GM12891 (cell line): ENCODE measurements at regions not wholly inside any gene's neighbourhood (a gene's known extent, or its start where the extent isn't known, plus 50 kb on each side); places are given as distances from the start of the nearest gene placed in this dataset.
"Not testable (repeated sequence)": the region's sequence is repeated elsewhere in the genome, so short reads cannot be mapped to it uniquely, and the experiment has no call there.

Experiments used
- DNase-seq: peaks from one replicate; pipeline ENCODE4 v3.0.0; 2011; ENCODE audit warnings: low spot score; ENCODE audit not compliant: insufficient read length
- FAIRE-seq: peaks from 2 replicates; lab custom pipeline; 2011; peaks lifted over from hg19 to GRCh38; lab: Jason Lieb, UNC
- PAX5 ChIP-seq: IDR thresholded peaks from 2 replicates; pipeline ENCODE4 v1.6.1; 2011; ENCODE audit warnings: low read length, moderate library complexity, mild to moderate bottlenecking; ENCODE audit not compliant: insufficient read depth, severe bottlenecking
- POLR2A ChIP-seq: IDR thresholded peaks from 2 replicates; pipeline ENCODE4 v1.6.1; 2011; ENCODE audit warnings: low read depth, low read length, control low read depth
- POLR2AphosphoS5 ChIP-seq: IDR thresholded peaks from 2 replicates; pipeline ENCODE4 v1.6.1; 2011; ENCODE audit warnings: low read depth, low read length, control low read depth
- POU2F2 ChIP-seq: IDR thresholded peaks from 2 replicates; pipeline ENCODE4 v1.6.1; 2011; ENCODE audit warnings: low read depth, mild to moderate bottlenecking, control low read depth, low read length, moderate library complexity
- SPI1 ChIP-seq: IDR thresholded peaks from 2 replicates; pipeline ENCODE4 v1.6.1; 2011; ENCODE audit warnings: low read depth, low read length, control low read depth
- TAF1 ChIP-seq: IDR thresholded peaks from 2 replicates; pipeline ENCODE4 v1.6.1; 2011; ENCODE audit warnings: low read depth, low read length, control low read depth

DNA sequence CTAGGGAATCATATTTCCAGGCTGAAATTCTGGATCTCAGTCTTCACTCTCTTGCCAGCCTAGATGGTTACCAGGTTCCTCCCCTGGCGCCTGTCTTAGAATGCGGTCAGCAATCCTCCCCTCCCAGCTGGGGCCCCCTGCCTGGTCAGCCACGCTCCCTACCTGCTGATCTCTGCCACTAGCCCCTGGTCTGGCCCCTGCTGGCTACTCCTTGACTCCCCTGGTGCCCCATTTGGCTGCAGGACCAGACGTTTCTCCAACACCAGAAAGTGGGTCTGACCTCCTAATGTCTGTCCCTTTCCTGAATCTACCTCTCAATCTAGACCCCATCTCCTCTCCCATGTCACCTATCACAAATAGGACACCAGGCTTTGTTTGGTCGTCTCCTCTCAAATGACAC, 432.0 kb upstream of the SMIM21 start:
- no peak for DNase-seq
- no peak for FAIRE-seq
- TF ChIP-seq SPI1, result no peak
- TF ChIP-seq POU2F2, result no peak
- no peak for TF ChIP-seq POLR2AphosphoS5
- no peak for TF ChIP-seq TAF1
- no peak for TF ChIP-seq PAX5
- TF ChIP-seq POLR2A, result no peak

DNA sequence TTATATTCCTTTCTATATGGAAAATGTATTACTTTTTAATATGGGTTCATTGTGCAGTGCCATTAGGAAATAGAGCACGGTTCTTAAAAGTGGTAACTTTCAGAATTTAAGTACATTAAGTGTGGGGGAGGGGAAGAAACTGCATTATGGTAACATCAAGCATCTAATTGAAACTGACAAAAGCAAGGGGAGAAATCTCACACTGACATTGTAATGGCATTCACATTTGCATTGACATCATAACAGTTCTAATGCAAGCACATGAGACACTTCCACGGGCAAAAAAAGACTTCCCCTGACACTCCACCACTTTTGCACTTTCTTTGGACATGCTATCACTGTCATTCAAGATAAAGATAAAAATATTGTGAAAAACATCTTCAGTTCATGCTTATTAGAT, 431.3 kb upstream of the SMIM21 start:
- no peak for TF ChIP-seq POLR2A
- no peak for TF ChIP-seq SPI1
- no peak for TF ChIP-seq PAX5
- FAIRE-seq (no peak), DNase-seq (no peak)

DNA sequence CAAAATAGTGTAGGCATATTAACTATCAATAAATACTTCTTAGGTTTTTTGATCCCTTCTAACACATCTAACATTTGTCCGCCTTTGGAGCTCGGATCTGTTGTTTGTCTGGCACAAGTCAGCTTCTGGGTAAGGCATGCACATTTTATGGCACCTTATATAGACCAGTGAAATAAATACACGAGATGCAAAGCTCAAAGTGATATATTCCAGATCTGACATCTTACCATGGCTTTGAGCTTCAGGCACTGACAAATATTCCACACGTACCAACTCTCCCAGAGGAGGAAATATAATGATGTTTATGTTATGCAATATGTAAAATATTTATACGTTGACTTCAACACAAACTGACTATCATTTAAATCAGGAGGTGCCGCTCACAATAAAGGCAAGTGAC, 430.1 kb upstream of the SMIM21 start:
- DNase-seq (no peak), FAIRE-seq (no peak)
- TF ChIP-seq POU2F2 (no peak), SPI1 (no peak), TAF1 (no peak), PAX5 (no peak), POLR2AphosphoS5 (no peak), POLR2A (no peak)

DNA sequence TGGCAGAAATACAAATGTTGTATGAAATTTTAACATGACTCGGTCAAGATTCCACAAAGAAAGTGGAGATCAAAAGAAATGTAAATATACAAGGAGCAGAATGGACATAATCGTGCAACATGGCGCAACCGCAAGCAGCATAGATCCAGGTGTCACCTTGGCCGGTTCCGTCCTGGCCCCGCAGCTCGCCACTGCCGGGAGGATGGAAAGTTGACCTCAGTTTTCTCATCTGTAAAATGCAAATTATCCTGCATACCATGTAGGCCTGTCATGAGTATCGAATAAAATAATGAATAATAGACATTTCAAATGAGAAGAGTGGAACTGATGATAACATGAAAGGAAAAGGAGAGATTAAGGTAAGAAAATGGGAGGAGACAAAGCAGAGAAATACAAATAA, 427.3 kb upstream of the SMIM21 start:
- DNase-seq, result no peak
- FAIRE-seq, result no peak
- TF ChIP-seq PAX5 (no peak), POU2F2 (no peak), POLR2A (no peak), TAF1 (no peak), POLR2AphosphoS5 (no peak), SPI1 (no peak)

DNA sequence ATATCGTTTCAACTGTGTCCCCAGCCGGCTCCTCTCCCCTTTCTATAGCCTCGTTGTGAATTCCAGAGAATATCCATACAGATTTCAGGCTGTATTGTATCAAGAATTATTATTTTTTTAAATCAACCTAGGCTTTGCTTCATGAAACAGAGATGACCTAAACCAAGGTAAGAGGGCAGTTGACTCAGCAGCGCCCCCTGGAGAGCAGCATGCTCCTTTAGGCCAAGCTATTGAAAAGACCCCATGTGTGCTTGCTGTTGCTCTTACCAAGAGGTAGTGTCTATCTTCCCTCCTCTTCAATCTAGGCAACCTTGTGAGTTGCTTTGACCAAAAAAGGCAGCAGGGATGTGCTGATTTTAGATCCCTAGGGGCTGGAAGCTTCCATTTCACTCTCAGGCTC, 426.7 kb upstream of the SMIM21 start:
- no peak for DNase-seq
- FAIRE-seq, result no peak
- TF ChIP-seq SPI1, result no peak
- TF ChIP-seq PAX5, result no peak
- TF ChIP-seq POLR2A, result no peak
- TF ChIP-seq POU2F2, result no peak
- no peak for TF ChIP-seq POLR2AphosphoS5
- no peak for TF ChIP-seq TAF1

DNA sequence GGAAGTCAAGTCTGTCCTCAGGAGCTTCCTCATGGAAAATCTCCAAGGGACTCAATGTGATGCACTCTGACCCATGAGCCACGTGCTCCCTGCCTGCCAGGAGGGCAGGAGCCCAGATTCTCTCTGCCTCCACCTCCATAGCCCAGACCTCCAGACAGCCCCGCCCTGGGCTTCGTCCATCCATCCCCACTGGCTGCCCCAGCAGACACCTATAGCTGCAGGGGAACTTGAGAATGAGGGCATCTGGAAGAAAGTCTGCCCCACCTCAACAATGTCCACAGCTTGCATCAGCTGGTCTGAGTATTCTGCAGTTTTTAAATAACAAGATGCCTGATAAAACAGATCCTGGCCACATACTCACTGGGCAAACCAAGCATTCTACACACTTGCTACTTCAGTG, 418.8 kb upstream of the SMIM21 start:
- FAIRE-seq, result no peak
- TF ChIP-seq TAF1, result no peak
- TF ChIP-seq PAX5, result no peak
- no peak for TF ChIP-seq POLR2A
- TF ChIP-seq SPI1, result no peak
- TF ChIP-seq POU2F2, result no peak
- no peak for TF ChIP-seq POLR2AphosphoS5
- DNase-seq, result no peak

DNA sequence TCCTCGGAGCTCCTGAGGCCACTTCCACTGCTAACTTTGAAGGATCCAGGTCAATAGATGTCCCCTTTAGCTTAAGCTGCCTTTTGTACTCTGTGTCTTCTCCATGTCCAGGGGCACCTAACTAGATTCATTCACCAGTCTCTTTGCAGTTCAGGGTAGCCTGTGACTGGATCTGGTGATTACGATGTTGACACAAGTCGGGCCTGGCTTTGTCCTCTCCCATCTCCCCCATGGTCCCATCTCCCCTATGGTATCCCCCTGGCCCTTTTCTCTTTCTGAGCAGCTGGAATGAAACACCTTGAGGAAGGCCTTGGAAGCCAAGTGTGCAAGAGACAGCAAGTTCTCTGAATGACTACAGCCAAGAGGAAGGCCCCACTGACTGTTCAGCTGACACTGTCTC, 417.9 kb upstream of the SMIM21 start:
- no peak for FAIRE-seq

DNA sequence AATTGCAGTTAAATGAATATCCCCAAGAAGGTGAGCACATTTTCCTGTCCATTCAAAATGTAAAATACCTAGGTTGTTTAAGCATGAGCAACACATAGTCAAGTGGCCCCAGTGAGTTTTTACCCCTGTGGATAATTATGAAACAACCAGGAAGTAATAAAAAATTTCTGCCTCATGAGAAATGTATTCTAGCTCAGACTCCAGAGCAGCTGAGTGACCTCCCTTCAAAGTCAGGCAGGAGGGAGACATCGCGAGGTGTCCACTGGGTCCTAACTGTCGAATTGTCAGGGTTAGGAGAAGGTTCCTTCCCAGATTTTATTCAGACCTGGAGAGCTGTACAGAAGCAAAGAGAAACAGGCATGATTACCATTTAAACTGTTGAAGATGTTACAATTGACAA, 416.6 kb upstream of the SMIM21 start:
- FAIRE-seq, result no peak
- TF ChIP-seq POU2F2, result no peak
- TF ChIP-seq POLR2AphosphoS5, result no peak
- no peak for TF ChIP-seq TAF1
- no peak for TF ChIP-seq PAX5
- TF ChIP-seq POLR2A, result no peak
- no peak for TF ChIP-seq SPI1

More for the DNA sequence above, 417.9 kb upstream of the SMIM21 start:
- no peak for DNase-seq
- TF ChIP-seq POU2F2 (no peak), POLR2AphosphoS5 (no peak), POLR2A (no peak), PAX5 (no peak), TAF1 (no peak), SPI1 (no peak)

DNA sequence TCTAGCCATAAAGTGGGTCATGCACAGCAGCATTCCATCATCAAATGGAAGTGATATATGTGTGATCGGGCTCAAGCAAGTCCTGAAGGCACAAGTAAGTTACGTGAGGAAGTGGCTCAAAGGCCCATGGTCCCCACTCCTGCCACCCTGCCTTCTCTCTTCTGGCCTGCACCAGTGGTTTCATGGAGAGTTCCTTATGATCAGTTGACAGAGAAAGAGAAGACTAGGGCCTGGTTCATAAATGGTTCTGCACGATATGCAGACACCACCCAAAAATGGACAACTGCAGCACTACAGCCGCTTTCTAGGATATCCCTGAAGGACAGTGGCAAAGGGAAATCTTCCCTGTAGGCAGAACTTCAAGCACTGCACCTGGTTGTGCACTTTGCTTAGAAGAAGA, 412.6 kb upstream of the SMIM21 start:
- FAIRE-seq, result no peak
- no peak for DNase-seq
- TF ChIP-seq POLR2AphosphoS5, result no peak
- no peak for TF ChIP-seq POLR2A
- TF ChIP-seq POU2F2, result no peak
- no peak for TF ChIP-seq SPI1
- no peak for TF ChIP-seq PAX5
- no peak for TF ChIP-seq TAF1

More for the DNA sequence above, 416.6 kb upstream of the SMIM21 start:
- DNase-seq, result no peak

DNA sequence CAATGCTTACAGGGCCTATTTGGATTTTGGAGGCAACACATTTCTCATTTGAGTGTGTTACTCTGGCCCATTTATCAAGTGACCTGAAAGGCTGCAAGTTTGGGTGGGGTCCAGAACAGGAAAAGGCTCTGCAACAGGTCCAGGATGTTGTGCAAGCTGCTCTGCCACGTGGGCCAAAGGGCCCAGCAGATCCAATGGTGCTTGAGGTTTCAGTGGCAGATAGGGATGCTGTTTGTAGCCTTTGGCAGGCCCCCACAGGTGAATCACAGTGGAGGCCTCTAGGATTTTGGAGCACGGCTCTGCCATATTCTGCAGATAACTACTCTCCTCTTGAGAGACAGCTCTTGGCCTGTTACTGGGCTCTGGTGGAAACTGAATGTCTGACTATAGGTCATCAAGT, 412.2 kb upstream of the SMIM21 start:
- FAIRE-seq, DNase-seq: not testable (repeated sequence)

DNA sequence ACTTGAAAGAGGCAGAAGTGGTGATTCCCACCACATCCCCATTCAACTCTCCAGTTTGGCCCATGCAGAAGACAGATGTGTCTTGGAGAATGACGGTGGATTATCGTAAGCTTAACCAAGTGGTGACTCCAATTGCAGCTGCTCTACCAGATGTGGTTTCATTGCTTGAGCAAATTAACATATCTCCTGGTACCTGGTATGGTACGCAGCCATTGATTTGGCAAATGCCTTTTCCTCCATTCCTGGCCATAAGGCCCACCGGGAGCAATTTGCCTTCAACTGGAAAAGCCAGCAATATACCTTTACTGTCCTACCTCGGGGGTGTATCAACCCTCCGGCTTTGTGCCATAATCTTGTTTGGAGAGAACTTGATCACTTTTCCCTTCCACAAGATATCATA, 411.5 kb upstream of the SMIM21 start:
- TF ChIP-seq POLR2A (no peak), POU2F2 (no peak), TAF1 (no peak), PAX5 (no peak), POLR2AphosphoS5 (no peak), SPI1 (no peak)
- FAIRE-seq, result no peak
- DNase-seq, result no peak
